ENCODE measurements at regions not wholly inside any gene's neighbourhood (a gene's known extent, or its start where the extent isn't known, plus 50 kb on each side); places are given as distances from the start of the nearest gene placed in this dataset.
"Not testable (repeated sequence)": the region's sequence is repeated elsewhere in the genome, so short reads cannot be mapped to it uniquely, and the experiment has no call there.

GRCh38 chr9:38185647-38186403 is 116.8 kb upstream of the SHB start:
- DNase-seq (ENCODE audit: low spot score): no peak

GRCh38 chr9:38183994-38184568 is 115.1 kb upstream of the SHB start:
- DNase-seq (ENCODE audit: low spot score): no peak

- no peak for DNase-seq (ENCODE audit: low spot score)
These were observed 113.3 kb upstream of the SHB start for GRCh38 chr9:38182321-38182720.

GRCh38 chr9:38181866-38182265 is 112.8 kb upstream of the SHB start:
- no peak for DNase-seq (ENCODE audit: low spot score)

- no peak for DNase-seq (ENCODE audit: low spot score)
These were observed 112.2 kb upstream of the SHB start for GRCh38 chr9:38181232-38181631.

GRCh38 chr9:38180656-38181055 is 111.6 kb upstream of the SHB start:
- no peak for DNase-seq (ENCODE audit: low spot score)

GRCh38 chr9:38179965-38180364 is 110.9 kb upstream of the SHB start:
- no peak for DNase-seq (ENCODE audit: low spot score)

- no peak for DNase-seq (ENCODE audit: low spot score)
These were observed 109.2 kb upstream of the SHB start for GRCh38 chr9:38178237-38178636.

- DNase-seq (ENCODE audit: low spot score): no peak
These were observed 108.7 kb upstream of the SHB start for GRCh38 chr9:38177680-38178079.

GRCh38 chr9:38176251-38176650 is 107.2 kb upstream of the SHB start:
- no peak for DNase-seq (ENCODE audit: low spot score)

- DNase-seq (ENCODE audit: low spot score): no peak
These were observed 106.4 kb upstream of the SHB start for GRCh38 chr9:38175423-38175822.

- no peak for DNase-seq (ENCODE audit: low spot score)
These were observed 103.6 kb upstream of the SHB start for GRCh38 chr9:38172586-38172985.

GRCh38 chr9:38171926-38172325 is 102.9 kb upstream of the SHB start:
- DNase-seq (ENCODE audit: low spot score): no peak

GRCh38 chr9:38171538-38171884 is 102.5 kb upstream of the SHB start:
- DNase-seq (ENCODE audit: low spot score): no peak

- not testable (repeated sequence) for DNase-seq (ENCODE audit: low spot score)
These were observed 101.9 kb upstream of the SHB start for GRCh38 chr9:38170763-38171537.

- DNase-seq (ENCODE audit: low spot score): not testable (repeated sequence)
These were observed 101.1 kb upstream of the SHB start for GRCh38 chr9:38170155-38170554.

GRCh38 chr9:38166501-38166900 is 97.5 kb upstream of the SHB start:
- no peak for DNase-seq (ENCODE audit: low spot score)

GRCh38 chr9:38164659-38165221 is 95.7 kb upstream of the SHB start:
- no peak for DNase-seq (ENCODE audit: low spot score)

- no peak for DNase-seq (ENCODE audit: low spot score)
These were observed 94.5 kb upstream of the SHB start for GRCh38 chr9:38163518-38163917.

- no peak for DNase-seq (ENCODE audit: low spot score)
These were observed 93.5 kb upstream of the SHB start for GRCh38 chr9:38162332-38163211.

- peak; percentile 33 for DNase-seq (ENCODE audit: low spot score)
These were observed 91.7 kb upstream of the SHB start for GRCh38 chr9:38160613-38161215.

Data from globus pallidus (tissue), 1 donor.